Upper lobe of left lung (tissue), 4 donors: ENCODE measurements at regions not wholly inside any gene's neighbourhood (a gene's known extent, or its start where the extent isn't known, plus 50 kb on each side); places are given as distances from the start of the nearest gene placed in this dataset.

Experiments used
- EP300 ChIP-seq, 4 donors: sonication (generic); formaldehyde crosslinking; IDR thresholded peaks; one replicate each; pipeline ENCODE4 v1.5.1; 2017; ENCODE audit warnings: antibody characterized with exemption in 4 of 4, control low read depth in 2 of 4
- POLR2AphosphoS5 ChIP-seq, 2 donors: sonication (generic); formaldehyde crosslinking; IDR thresholded peaks; one replicate each; pipeline ENCODE4 v1.5.1; 2017; ENCODE audit warnings: antibody characterized with exemption in 2 of 2
- TF ChIP-seq, protein P1 (sequence below), 6 experiments: fragments of 450-650 bp in 4 of 6; fragments of 200-600 bp in 2 of 6; sonication (generic) in 2 of 6; IDR thresholded peaks; one replicate each; pipeline ENCODE4 v1.5.1; 2016 to 2019; ENCODE audit warnings: antibody characterized with exemption in 6 of 6

DNA sequence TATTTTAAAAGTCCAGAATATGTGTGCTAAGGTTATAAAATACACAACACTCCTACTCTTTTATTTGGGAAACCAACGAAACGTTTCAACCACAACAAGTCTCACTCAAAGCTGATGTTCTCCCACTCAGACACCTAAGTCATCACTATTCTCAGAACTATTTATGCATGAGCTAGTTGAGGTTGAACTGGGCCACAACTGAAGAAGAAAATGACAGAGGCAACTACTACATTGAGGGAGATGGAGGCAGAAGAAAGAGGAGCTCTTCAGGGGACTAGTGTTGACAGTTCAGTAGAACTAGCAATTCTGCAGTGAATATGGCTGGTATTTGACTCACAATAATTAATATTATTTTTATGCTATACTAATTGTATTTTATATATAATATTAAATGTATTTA lies 198.2 kb downstream of the SEC16B start:
- TF ChIP-seq, protein P1, sequence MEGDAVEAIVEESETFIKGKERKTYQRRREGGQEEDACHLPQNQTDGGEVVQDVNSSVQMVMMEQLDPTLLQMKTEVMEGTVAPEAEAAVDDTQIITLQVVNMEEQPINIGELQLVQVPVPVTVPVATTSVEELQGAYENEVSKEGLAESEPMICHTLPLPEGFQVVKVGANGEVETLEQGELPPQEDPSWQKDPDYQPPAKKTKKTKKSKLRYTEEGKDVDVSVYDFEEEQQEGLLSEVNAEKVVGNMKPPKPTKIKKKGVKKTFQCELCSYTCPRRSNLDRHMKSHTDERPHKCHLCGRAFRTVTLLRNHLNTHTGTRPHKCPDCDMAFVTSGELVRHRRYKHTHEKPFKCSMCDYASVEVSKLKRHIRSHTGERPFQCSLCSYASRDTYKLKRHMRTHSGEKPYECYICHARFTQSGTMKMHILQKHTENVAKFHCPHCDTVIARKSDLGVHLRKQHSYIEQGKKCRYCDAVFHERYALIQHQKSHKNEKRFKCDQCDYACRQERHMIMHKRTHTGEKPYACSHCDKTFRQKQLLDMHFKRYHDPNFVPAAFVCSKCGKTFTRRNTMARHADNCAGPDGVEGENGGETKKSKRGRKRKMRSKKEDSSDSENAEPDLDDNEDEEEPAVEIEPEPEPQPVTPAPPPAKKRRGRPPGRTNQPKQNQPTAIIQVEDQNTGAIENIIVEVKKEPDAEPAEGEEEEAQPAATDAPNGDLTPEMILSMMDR (IDR thresholded peaks at IDR 0.05) = no peak
- TF ChIP-seq EP300 (IDR thresholded peaks at IDR 0.05) = no peak
- TF ChIP-seq POLR2AphosphoS5 (IDR thresholded peaks at IDR 0.05) = no peak
